ENCODE measurements at regions not wholly inside any gene's neighbourhood (a gene's known extent, or its start where the extent isn't known, plus 50 kb on each side); places are given as distances from the start of the nearest gene placed in this dataset.

GRCh38 chr3:162992741-162993140, 1496.1 kb downstream of the OTOL1 start:
- no peak for DNase-seq (ENCODE audit: low spot score)
- Mint-ChIP-seq H3K36me3 (peaks cover 1% of the 10 kb centered on the region), H3K27me3 (ENCODE audit: insufficient read depth, low read depth) (peaks cover 8% of the 10 kb centered on the region), H3K27ac (no peak overlapping the region), H3K9me3 (peaks cover 19% of the 10 kb centered on the region), H3K4me3 (no peak overlapping the region), H3K4me1 (peaks cover under 1% of the 10 kb centered on the region)
- no peaks in the 10 kb centered on the region for H3K36me3 ChIP-seq
- H4K20me1 ChIP-seq (ENCODE audit: low read depth): no peaks in the 10 kb centered on the region
- no peak overlapping the region for H3K9ac ChIP-seq
- H3K27me3 ChIP-seq: no peaks in the 10 kb centered on the region
- no peak overlapping the region for H3K4me3 ChIP-seq
- TF ChIP-seq CTCF (IDR thresholded peaks at IDR 0.05) (no peak), EZH2 (IDR thresholded peaks at IDR 0.05) (no peak)
- H2AFZ ChIP-seq (replicated peaks): no peak overlapping the region
- no peak overlapping the region for H3K27ac ChIP-seq
- no peak overlapping the region for H3K4me2 ChIP-seq
- H3F3A ChIP-seq (ENCODE audit: low read depth): no peaks in the 10 kb centered on the region
- H3K4me1 ChIP-seq: no peaks in the 10 kb centered on the region
- no peaks in the 10 kb centered on the region for H3K79me2 ChIP-seq (ENCODE audit: low read depth)
- peaks cover 5% of the 10 kb centered on the region for H3K9me3 ChIP-seq (ENCODE audit: low read depth)

- no peaks in the 10 kb centered on the region for H3F3A ChIP-seq (ENCODE audit: low read depth)
- no peaks in the 10 kb centered on the region for H3K79me2 ChIP-seq (ENCODE audit: low read depth)
- H3K4me2 ChIP-seq: no peak overlapping the region
- no peak for TF ChIP-seq EZH2phosphoT487 (IDR thresholded peaks at IDR 0.05)
- no peak overlapping the region for H2AFZ ChIP-seq (replicated peaks)
- no peak overlapping the region for H3K27ac ChIP-seq
- H3K27ac Mint-ChIP-seq: no peak overlapping the region
- H3K9ac ChIP-seq: no peak overlapping the region
- H3K4me1 ChIP-seq: no peaks in the 10 kb centered on the region
- peaks cover 1% of the 10 kb centered on the region for H3K36me3 Mint-ChIP-seq
- no peak overlapping the region for H3K4me3 ChIP-seq
- peaks cover 3% of the 10 kb centered on the region for H3K4me1 Mint-ChIP-seq
- no peaks in the 10 kb centered on the region for H3K36me3 ChIP-seq
- peaks cover 4% of the 10 kb centered on the region for H3K27me3 Mint-ChIP-seq (ENCODE audit: insufficient read depth, low read depth)
- no peaks in the 10 kb centered on the region for H4K20me1 ChIP-seq (ENCODE audit: low read depth)
- no peak overlapping the region for H3K4me3 Mint-ChIP-seq
- H3K9me3 Mint-ChIP-seq: peaks cover 19% of the 10 kb centered on the region
- DNase-seq (ENCODE audit: low spot score): no peak
- peaks cover 5% of the 10 kb centered on the region for H3K9me3 ChIP-seq (ENCODE audit: low read depth)
- H3K27me3 ChIP-seq: no peaks in the 10 kb centered on the region
Measured at GRCh38 chr3:162994165-162994564, 1497.6 kb downstream of the OTOL1 start.

GRCh38 chr3:162996368-162996767, 1499.8 kb downstream of the OTOL1 start:
- H3K27ac Mint-ChIP-seq: no peak overlapping the region
- no peaks in the 10 kb centered on the region for H3K4me1 ChIP-seq
- peaks cover 4% of the 10 kb centered on the region for H3K27me3 Mint-ChIP-seq (ENCODE audit: insufficient read depth, low read depth)

More at GRCh38 chr3:162996368-162996767, 1499.8 kb downstream of the OTOL1 start:
- H3K36me3 ChIP-seq: no peaks in the 10 kb centered on the region
- no peaks in the 10 kb centered on the region for H3F3A ChIP-seq (ENCODE audit: low read depth)
- no peaks in the 10 kb centered on the region for H4K20me1 ChIP-seq (ENCODE audit: low read depth)
- H3K9me3 ChIP-seq (ENCODE audit: low read depth): peaks cover 5% of the 10 kb centered on the region
- no peak overlapping the region for H3K4me3 ChIP-seq
- H2AFZ ChIP-seq (replicated peaks): no peak overlapping the region
- H3K27me3 ChIP-seq: no peaks in the 10 kb centered on the region
- Mint-ChIP-seq H3K4me3 (no peak overlapping the region), H3K9me3 (peaks cover 19% of the 10 kb centered on the region), H3K36me3 (peaks cover 1% of the 10 kb centered on the region), H3K4me1 (peaks cover 3% of the 10 kb centered on the region)
- DNase-seq (ENCODE audit: low spot score): no peak
- TF ChIP-seq CTCF (IDR thresholded peaks at IDR 0.05) (no peak), EZH2phosphoT487 (IDR thresholded peaks at IDR 0.05) (no peak), EZH2 (IDR thresholded peaks at IDR 0.05) (no peak)
- no peaks in the 10 kb centered on the region for H3K79me2 ChIP-seq (ENCODE audit: low read depth)
- no peak overlapping the region for H3K9ac ChIP-seq
- H3K4me2 ChIP-seq: no peak overlapping the region
- no peak overlapping the region for H3K27ac ChIP-seq
